ENCODE measurements at regions not wholly inside any gene's neighbourhood (a gene's known extent, or its start where the extent isn't known, plus 50 kb on each side); places are given as distances from the start of the nearest gene placed in this dataset.

GRCh38 chr9:81077572-81077971 lies 611.8 kb downstream of the TLE1 start:
- Histone ChIP-seq H3K27ac (no peak overlapping the region), H3K9me3 (no peaks in the 10 kb centered on the region), H3K36me3 (no peaks in the 10 kb centered on the region), H3K4me3 (no peak overlapping the region), H3K4me1 (ENCODE audit: insufficient read depth) (no peaks in the 10 kb centered on the region), H3K27me3 (no peaks in the 10 kb centered on the region)
- TF ChIP-seq POLR2A (IDR thresholded peaks at IDR 0.05) (no peak), EP300 (IDR thresholded peaks at IDR 0.05) (no peak), CTCF (IDR thresholded peaks at IDR 0.05) (no peak)
- no peak for DNase-seq
- intact Hi-C loops (cut with DNase I): no loop called here

- Histone ChIP-seq H3K9me3 (no peaks in the 10 kb centered on the region), H3K27me3 (no peaks in the 10 kb centered on the region), H3K4me1 (ENCODE audit: insufficient read depth) (no peaks in the 10 kb centered on the region), H3K4me3 (no peak overlapping the region), H3K27ac (no peak overlapping the region), H3K36me3 (no peaks in the 10 kb centered on the region)
- TF ChIP-seq CTCF (IDR thresholded peaks at IDR 0.05): no peak
- TF ChIP-seq POLR2A (IDR thresholded peaks at IDR 0.05): no peak
- TF ChIP-seq EP300 (IDR thresholded peaks at IDR 0.05): no peak
- no peak for DNase-seq
- intact Hi-C loops (cut with DNase I): no loop called here
- 79 to 88% (median 83%) methylated on average over 2 of the region's 2 CpGs for WGBS, 3 donors
Measured at GRCh38 chr9:81076131-81076530, 613.2 kb downstream of the TLE1 start.

- no peaks in the 10 kb centered on the region for H3K4me1 ChIP-seq (ENCODE audit: insufficient read depth)
- H3K4me3 ChIP-seq: no peak overlapping the region
- H3K27me3 ChIP-seq: no peaks in the 10 kb centered on the region
- DNase-seq: no peak
- H3K36me3 ChIP-seq: no peaks in the 10 kb centered on the region
- 73 to 83% (median 83%) methylated on average over 4 of the region's 4 CpGs for WGBS, 3 donors
- intact Hi-C loops (cut with DNase I): no loop called here
- H3K27ac ChIP-seq: no peak overlapping the region
- no peak for TF ChIP-seq EP300 (IDR thresholded peaks at IDR 0.05)
- no peak for TF ChIP-seq CTCF (IDR thresholded peaks at IDR 0.05)
- no peak for TF ChIP-seq POLR2A (IDR thresholded peaks at IDR 0.05)
- H3K9me3 ChIP-seq: no peaks in the 10 kb centered on the region
Measured at GRCh38 chr9:81074221-81074620, 615.1 kb downstream of the TLE1 start.

GRCh38 chr9:81073821-81074220 lies 615.5 kb downstream of the TLE1 start:
- intact Hi-C loops (cut with DNase I): no loop called here
- Histone ChIP-seq H3K27ac (no peak overlapping the region), H3K4me1 (ENCODE audit: insufficient read depth) (no peaks in the 10 kb centered on the region), H3K9me3 (no peaks in the 10 kb centered on the region), H3K4me3 (no peak overlapping the region), H3K36me3 (no peaks in the 10 kb centered on the region), H3K27me3 (no peaks in the 10 kb centered on the region)
- TF ChIP-seq POLR2A (IDR thresholded peaks at IDR 0.05): no peak
- no peak for TF ChIP-seq CTCF (IDR thresholded peaks at IDR 0.05)
- no peak for TF ChIP-seq EP300 (IDR thresholded peaks at IDR 0.05)
- DNase-seq: no peak
- 63 to 74% (median 72%) methylated on average over 4 of the region's 4 CpGs for WGBS, 3 donors

GRCh38 chr9:81072758-81073157 lies 616.6 kb downstream of the TLE1 start:
- 89 to 97% (median 96%) methylated on average over 2 of the region's 2 CpGs for WGBS, 3 donors
- TF ChIP-seq CTCF (IDR thresholded peaks at IDR 0.05) (no peak), POLR2A (IDR thresholded peaks at IDR 0.05) (no peak), EP300 (IDR thresholded peaks at IDR 0.05) (no peak)
- H3K9me3 ChIP-seq: no peaks in the 10 kb centered on the region
- H3K27me3 ChIP-seq: no peaks in the 10 kb centered on the region
- no peaks in the 10 kb centered on the region for H3K4me1 ChIP-seq (ENCODE audit: insufficient read depth)
- no peak for DNase-seq
- intact Hi-C loops (cut with DNase I): no loop called here
- H3K36me3 ChIP-seq: no peaks in the 10 kb centered on the region
- H3K27ac ChIP-seq: no peak overlapping the region
- H3K4me3 ChIP-seq: no peak overlapping the region
